T-helper 17 cell (primary cell): ENCODE measurements at regions not wholly inside any gene's neighbourhood (a gene's known extent, or its start where the extent isn't known, plus 50 kb on each side); places are given as distances from the start of the nearest gene placed in this dataset.
"Not testable (repeated sequence)": the region's sequence is repeated elsewhere in the genome, so short reads cannot be mapped to it uniquely, and the experiment has no call there.

Experiments used
- ATAC-seq: fragments of 150-1000 bp; cut with Tn5 transposase; 2 replicates; pipeline ENCODE4 v1.10.0; 2021; ENCODE audit warnings: mild to moderate bottlenecking, moderate library complexity
- DNase-seq, 3 donors: peaks; one replicate each; pipeline versions ENCODE4 v3.0.0 to v3.0.0-alpha.2; 2020 to 2021
- H3K9me3 ChIP-seq: one replicate; pipeline ENCODE4 v1.7.0; 2013; ENCODE audit warnings: low read length, mild to moderate bottlenecking; ENCODE audit not compliant: control insufficient read depth, poor library complexity, severe bottlenecking
- H3K27ac Mint-ChIP-seq: one replicate; pipeline ENCODE4 v1.8.0; 2022; ENCODE audit warnings: mild to moderate bottlenecking, moderate library complexity, mixed read lengths
- H3K27me3 Mint-ChIP-seq: one replicate; pipeline ENCODE4 v1.8.0; 2022; ENCODE audit warnings: mixed read lengths
- H3K36me3 Mint-ChIP-seq: one replicate; pipeline ENCODE4 v1.8.0; 2022; ENCODE audit warnings: low read depth, mixed read lengths
- H3K4me1 Mint-ChIP-seq: one replicate; pipeline ENCODE4 v1.8.0; 2022; ENCODE audit warnings: mild to moderate bottlenecking, mixed read lengths
- H3K4me3 Mint-ChIP-seq: one replicate; pipeline ENCODE4 v1.8.0; 2022; ENCODE audit warnings: mild to moderate bottlenecking, moderate library complexity, mixed read lengths

GRCh38 chr15:20680257-20680815, 138.7 kb upstream of the GOLGA6L6 start:
- H3K4me3 Mint-ChIP-seq, H3K27me3 Mint-ChIP-seq, H3K27ac Mint-ChIP-seq, H3K9me3 ChIP-seq, H3K4me1 Mint-ChIP-seq, ATAC-seq, H3K36me3 Mint-ChIP-seq, DNase-seq: not testable (repeated sequence)

GRCh38 chr15:20672470-20672869, 130.9 kb upstream of the GOLGA6L6 start:
- H3K36me3 Mint-ChIP-seq: no peaks in the 10 kb centered on the region
- DNase-seq (no peak), ATAC-seq (no peak)
- H3K4me1 Mint-ChIP-seq: peaks cover 5% of the 10 kb centered on the region
- no peak overlapping the region for H3K27ac Mint-ChIP-seq
- H3K9me3 ChIP-seq: no peaks in the 10 kb centered on the region
- H3K4me3 Mint-ChIP-seq: no peak overlapping the region
- peaks cover 11% of the 10 kb centered on the region for H3K27me3 Mint-ChIP-seq

GRCh38 chr15:20671675-20672074, 130.1 kb upstream of the GOLGA6L6 start:
- H3K27ac Mint-ChIP-seq: no peak overlapping the region
- no peaks in the 10 kb centered on the region for H3K36me3 Mint-ChIP-seq
- H3K4me1 Mint-ChIP-seq: peaks cover 5% of the 10 kb centered on the region
- H3K27me3 Mint-ChIP-seq: peaks cover 11% of the 10 kb centered on the region
- H3K9me3 ChIP-seq: no peaks in the 10 kb centered on the region
- DNase-seq: no peak
- H3K4me3 Mint-ChIP-seq: no peak overlapping the region
- ATAC-seq: no peak

- not testable (repeated sequence) for H3K4me3 Mint-ChIP-seq, ATAC-seq, H3K4me1 Mint-ChIP-seq, H3K36me3 Mint-ChIP-seq, H3K27ac Mint-ChIP-seq, DNase-seq, H3K9me3 ChIP-seq
- H3K27me3 Mint-ChIP-seq: peaks cover 11% of the 10 kb centered on the region
Measured at GRCh38 chr15:20666410-20666809, 124.8 kb upstream of the GOLGA6L6 start.

- H3K9me3 ChIP-seq: no peaks in the 10 kb centered on the region
- H3K4me1 Mint-ChIP-seq: peaks cover 2% of the 10 kb centered on the region
- ATAC-seq (no peak), DNase-seq (no peak)
- peaks cover 6% of the 10 kb centered on the region for H3K27me3 Mint-ChIP-seq
- no peak overlapping the region for H3K4me3 Mint-ChIP-seq
- H3K27ac Mint-ChIP-seq: no peak overlapping the region
- H3K36me3 Mint-ChIP-seq: no peaks in the 10 kb centered on the region
Measured at GRCh38 chr15:20665653-20666052, 124.1 kb upstream of the GOLGA6L6 start.

GRCh38 chr15:20659265-20659664, 117.7 kb upstream of the GOLGA6L6 start:
- H3K27me3 Mint-ChIP-seq: no peaks in the 10 kb centered on the region
- no peaks in the 10 kb centered on the region for H3K9me3 ChIP-seq
- no peaks in the 10 kb centered on the region for H3K36me3 Mint-ChIP-seq
- no peak for ATAC-seq
- no peak overlapping the region for H3K27ac Mint-ChIP-seq
- no peak for DNase-seq
- no peaks in the 10 kb centered on the region for H3K4me1 Mint-ChIP-seq
- H3K4me3 Mint-ChIP-seq: no peak overlapping the region

- H3K9me3 ChIP-seq: no peaks in the 10 kb centered on the region
- DNase-seq (no peak), ATAC-seq (no peak)
- Mint-ChIP-seq H3K36me3 (no peaks in the 10 kb centered on the region), H3K27me3 (no peaks in the 10 kb centered on the region), H3K4me1 (no peaks in the 10 kb centered on the region), H3K4me3 (no peak overlapping the region), H3K27ac (no peak overlapping the region)
Measured at GRCh38 chr15:20658024-20658423, 116.4 kb upstream of the GOLGA6L6 start.

GRCh38 chr15:20657084-20657483, 115.5 kb upstream of the GOLGA6L6 start:
- DNase-seq (no peak), ATAC-seq (no peak)
- Mint-ChIP-seq H3K4me3 (no peak overlapping the region), H3K27me3 (no peaks in the 10 kb centered on the region), H3K4me1 (no peaks in the 10 kb centered on the region), H3K27ac (no peak overlapping the region), H3K36me3 (no peaks in the 10 kb centered on the region)
- H3K9me3 ChIP-seq: no peaks in the 10 kb centered on the region

GRCh38 chr15:20652914-20653313, 111.3 kb upstream of the GOLGA6L6 start:
- no peaks in the 10 kb centered on the region for H3K9me3 ChIP-seq
- H3K27me3 Mint-ChIP-seq: no peaks in the 10 kb centered on the region
- no peak overlapping the region for H3K4me3 Mint-ChIP-seq

GRCh38 chr15:20648402-20648975, 106.9 kb upstream of the GOLGA6L6 start:
- not testable (repeated sequence) for H3K4me3 Mint-ChIP-seq, H3K4me1 Mint-ChIP-seq, H3K36me3 Mint-ChIP-seq, H3K27ac Mint-ChIP-seq, DNase-seq, ATAC-seq, H3K9me3 ChIP-seq, H3K27me3 Mint-ChIP-seq

More at GRCh38 chr15:20652914-20653313, 111.3 kb upstream of the GOLGA6L6 start:
- Mint-ChIP-seq H3K27ac (no peak overlapping the region), H3K4me1 (no peaks in the 10 kb centered on the region), H3K36me3 (no peaks in the 10 kb centered on the region)
- no peak for DNase-seq
- ATAC-seq: no peak

- ATAC-seq: peak; percentile 35
- no peak overlapping the region for H3K4me3 Mint-ChIP-seq
- H3K4me1 Mint-ChIP-seq: no peaks in the 10 kb centered on the region
- no peaks in the 10 kb centered on the region for H3K27me3 Mint-ChIP-seq
- H3K9me3 ChIP-seq: no peaks in the 10 kb centered on the region
- no peak for DNase-seq
- no peak overlapping the region for H3K27ac Mint-ChIP-seq
- H3K36me3 Mint-ChIP-seq: peaks cover 6% of the 10 kb centered on the region
Measured at GRCh38 chr15:20646529-20647142, 105.0 kb upstream of the GOLGA6L6 start.

- H3K27ac Mint-ChIP-seq: no peak overlapping the region
- H3K4me3 Mint-ChIP-seq: no peak overlapping the region
- H3K9me3 ChIP-seq: no peaks in the 10 kb centered on the region
- DNase-seq (no peak), ATAC-seq (peak; percentile 68)
- H3K27me3 Mint-ChIP-seq: peaks cover 3% of the 10 kb centered on the region
- peaks cover 6% of the 10 kb centered on the region for H3K36me3 Mint-ChIP-seq
- no peaks in the 10 kb centered on the region for H3K4me1 Mint-ChIP-seq
Measured at GRCh38 chr15:20645956-20646355, 104.4 kb upstream of the GOLGA6L6 start.

- no peaks in the 10 kb centered on the region for H3K9me3 ChIP-seq
- Mint-ChIP-seq H3K4me1 (no peaks in the 10 kb centered on the region), H3K27ac (no peak overlapping the region), H3K4me3 (no peak overlapping the region), H3K36me3 (peaks cover 6% of the 10 kb centered on the region), H3K27me3 (peaks cover 5% of the 10 kb centered on the region)
- DNase-seq (no peak), ATAC-seq (no peak)
Measured at GRCh38 chr15:20644896-20645295, 103.3 kb upstream of the GOLGA6L6 start.
